HEK293T (cell line): ENCODE measurements at regions not wholly inside any gene's neighbourhood (a gene's known extent, or its start where the extent isn't known, plus 50 kb on each side); places are given as distances from the start of the nearest gene placed in this dataset.
"Not testable (repeated sequence)": the region's sequence is repeated elsewhere in the genome, so short reads cannot be mapped to it uniquely, and the experiment has no call there.

ENCODE experiments used
- CTCF ChIA-PET: fragments of 350-600 bp; formaldehyde crosslinking; extraction: SDS; loops from one replicate; lab custom pipeline; 2021; ENCODE audit warnings: antibody characterized with exemption, inconsistent platforms; lab: Yijun Ruan, JAX
- POLR2A ChIA-PET: fragments of 350-600 bp; formaldehyde crosslinking; extraction: SDS; loops from one replicate; lab custom pipeline; 2020; ENCODE audit warnings: antibody characterized with exemption, inconsistent platforms; lab: Yijun Ruan, JAX
- DNase-seq: peaks from one replicate; pipeline ENCODE4 v3.0.0; 2012; ENCODE audit warnings: mixed read lengths; ENCODE audit errors: extremely low spot score
- ARNT ChIP-seq: fragments of 450-650 bp; IDR thresholded peaks from 2 replicates; pipeline ENCODE4 v1.6.1; 2017; ENCODE audit warnings: mild to moderate bottlenecking
- BHLHE40 ChIP-seq: fragments of 450-650 bp; IDR thresholded peaks from 2 replicates; pipeline ENCODE4 v1.6.1; 2016; ENCODE audit warnings: mild to moderate bottlenecking, moderate library complexity, borderline replicate concordance
- ELF4 ChIP-seq: fragments of 450-650 bp; IDR thresholded peaks from 2 replicates; pipeline ENCODE4 v1.6.1; 2017; ENCODE audit warnings: antibody characterized with exemption
- FOXA1 ChIP-seq: fragments of 450-650 bp; IDR thresholded peaks from 2 replicates; pipeline ENCODE4 v1.6.1; 2016; ENCODE audit warnings: mild to moderate bottlenecking
- FOXK2 ChIP-seq: fragments of 450-650 bp; IDR thresholded peaks from 2 replicates; pipeline ENCODE4 v1.6.1; 2016; ENCODE audit warnings: mild to moderate bottlenecking
- FOXM1 ChIP-seq: fragments of 450-650 bp; IDR thresholded peaks from 2 replicates; pipeline ENCODE4 v1.6.1; 2017; ENCODE audit warnings: mild to moderate bottlenecking, borderline replicate concordance
- HDGF ChIP-seq: fragments of 450-650 bp; IDR thresholded peaks from 2 replicates; pipeline ENCODE4 v1.6.1; 2017; ENCODE audit warnings: antibody characterized with exemption, borderline replicate concordance
- LEF1 ChIP-seq: fragments of 450-650 bp; IDR thresholded peaks from 2 replicates; pipeline ENCODE4 v1.6.1; 2017; ENCODE audit warnings: mild to moderate bottlenecking, borderline replicate concordance
- NFRKB ChIP-seq: fragments of 450-650 bp; IDR thresholded peaks from 2 replicates; pipeline ENCODE4 v1.6.1; 2016; ENCODE audit warnings: mild to moderate bottlenecking, moderate library complexity
- PKNOX1 ChIP-seq: fragments of 450-650 bp; IDR thresholded peaks from 2 replicates; pipeline ENCODE4 v1.6.1; 2016
- SP1 ChIP-seq: fragments of 450-650 bp; IDR thresholded peaks from 2 replicates; pipeline ENCODE4 v1.6.1; 2017
- SUZ12 ChIP-seq: fragments of 450-650 bp; IDR thresholded peaks from 2 replicates; pipeline ENCODE4 v1.6.1; 2016; ENCODE audit warnings: mild to moderate bottlenecking
- ZNF384 ChIP-seq: fragments of 450-650 bp; IDR thresholded peaks from 2 replicates; pipeline ENCODE4 v1.6.1; 2016

GRCh38 chr16:29250923-29251434, 155.5 kb downstream of the NPIPB11 start:
- CTCF ChIA-PET, DNase-seq, POLR2A ChIA-PET: not testable (repeated sequence)

GRCh38 chr16:29250469-29250868, 156.0 kb downstream of the NPIPB11 start:
- CTCF ChIA-PET, DNase-seq, POLR2A ChIA-PET: not testable (repeated sequence)

- DNase-seq, CTCF ChIA-PET, POLR2A ChIA-PET: not testable (repeated sequence)
Observed at GRCh38 chr16:29248940-29249318, 157.6 kb downstream of the NPIPB11 start.

GRCh38 chr16:29248306-29248939, 158.1 kb downstream of the NPIPB11 start:
- POLR2A ChIA-PET, CTCF ChIA-PET, DNase-seq: not testable (repeated sequence)

GRCh38 chr16:29246091-29246490, 160.4 kb downstream of the NPIPB11 start:
- POLR2A ChIA-PET, CTCF ChIA-PET, DNase-seq: not testable (repeated sequence)

GRCh38 chr16:29237971-29238370, 168.5 kb downstream of the NPIPB11 start:
- no peak for DNase-seq
- no peak for TF ChIP-seq ELF4
- TF ChIP-seq FOXM1, result no peak
- TF ChIP-seq FOXA1, result no peak
- TF ChIP-seq HDGF, result no peak
- TF ChIP-seq NFRKB, result no peak
- no peak for TF ChIP-seq ZNF384
- TF ChIP-seq LEF1, result no peak
- no peak for TF ChIP-seq SP1
- no peak for TF ChIP-seq PKNOX1
- TF ChIP-seq BHLHE40, result no peak
- TF ChIP-seq FOXK2, result no peak
- no peak for TF ChIP-seq ARNT
- TF ChIP-seq SUZ12, result no peak
- POLR2A ChIA-PET, result no interaction called here

GRCh38 chr16:29237495-29237894, 169.0 kb downstream of the NPIPB11 start:
- DNase-seq, CTCF ChIA-PET, POLR2A ChIA-PET: not testable (repeated sequence)

More at GRCh38 chr16:29237971-29238370, 168.5 kb downstream of the NPIPB11 start:
- CTCF ChIA-PET, result no interaction called here

GRCh38 chr16:29237023-29237422, 169.5 kb downstream of the NPIPB11 start:
- POLR2A ChIA-PET, CTCF ChIA-PET: not testable (repeated sequence)

GRCh38 chr16:29235836-29236370, 170.6 kb downstream of the NPIPB11 start:
- DNase-seq, CTCF ChIA-PET, POLR2A ChIA-PET: not testable (repeated sequence)

More at GRCh38 chr16:29237023-29237422, 169.5 kb downstream of the NPIPB11 start:
- not testable (repeated sequence) for DNase-seq

- CTCF ChIA-PET, POLR2A ChIA-PET: not testable (repeated sequence)
Observed at GRCh38 chr16:29234536-29235275, 171.8 kb downstream of the NPIPB11 start.

GRCh38 chr16:29233705-29234404, 172.7 kb downstream of the NPIPB11 start:
- CTCF ChIA-PET, DNase-seq, POLR2A ChIA-PET: not testable (repeated sequence)

More at GRCh38 chr16:29234536-29235275, 171.8 kb downstream of the NPIPB11 start:
- DNase-seq, result not testable (repeated sequence)
